HepG2 (cell line): ENCODE measurements at regions not wholly inside any gene's neighbourhood (a gene's known extent, or its start where the extent isn't known, plus 50 kb on each side); places are given as distances from the start of the nearest gene placed in this dataset.

ENCODE experiments used
- ATAC-seq: fragments of 200-7000 bp; cut with Tn5 transposase; 3 replicates; pipeline ENCODE4 v1.9.1; 2020; ENCODE audit warnings: mild to moderate bottlenecking, moderate library complexity
- BruUV-seq: library from RNA; stranded (reverse); fragments of 400-500 nt; replicated peaks from 2 replicates; lab custom pipeline; 2021; lab: Mats Ljungman, UMichigan
- CTCF ChIA-PET: fragments of 300-600 bp; formaldehyde crosslinking; extraction: SDS; loops from one replicate; lab custom pipeline; 2021; ENCODE audit warnings: low total read pairs, inconsistent platforms, low intra/inter-chr PET ratio; lab: Yijun Ruan, JAX
- POLR2A ChIA-PET: fragments of 350-600 bp; sonication (Branson Sonifier 250); formaldehyde crosslinking; loops from one replicate; lab custom pipeline; 2020; ENCODE audit warnings: antibody characterized with exemption, inconsistent platforms; lab: Yijun Ruan, JAX
- DNase-seq: peaks from one replicate; pipeline ENCODE4 v3.0.0-alpha.2; 2015; ENCODE audit warnings: low spot score
- FAIRE-seq: peaks from 3 replicates; lab custom pipeline; 2011; peaks lifted over from hg19 to GRCh38; lab: Jason Lieb, UNC
- H2AFZ ChIP-seq: one replicate; pipeline ENCODE4 v1.6.1; 2011; ENCODE audit warnings: low read length, inconsistent platforms
- H3K27ac ChIP-seq: fragments of 300-600 bp; 3 replicates; pipeline ENCODE4 v1.8.0; 2011; ENCODE audit warnings: mixed run types, mild to moderate bottlenecking, mixed read lengths, low read length, inconsistent platforms; ENCODE audit not compliant: insufficient read depth; ENCODE audit errors: extremely low read length
- H3K27me3 ChIP-seq, 2 experiments: fragments of 200-600 bp in 1 of 2; 2 replicates in 1 of 2; 3 replicates in 1 of 2; pipeline versions ENCODE4 v1.6.0 to v1.8.0; 2011; ENCODE audit warnings: low read length in 2 of 2, mild to moderate bottlenecking in 2 of 2, moderate library complexity in 2 of 2, inconsistent platforms in 1 of 2; ENCODE audit not compliant: insufficient read depth in 2 of 2, control insufficient read depth in 1 of 2
- H3K36me3 ChIP-seq, 2 experiments: fragments of 200-600 bp in 1 of 2; replicated peaks in 1 of 2; 2 replicates in 1 of 2; 3 replicates in 1 of 2; pipeline versions ENCODE4 v1.5.1 to v1.8.0; 2011; ENCODE audit warnings: low read length in 2 of 2, inconsistent platforms in 1 of 2; ENCODE audit not compliant: insufficient read depth in 2 of 2, control insufficient read depth in 1 of 2
- H3K4me1 ChIP-seq: 2 replicates; pipeline ENCODE4 v1.5.1; 2012; ENCODE audit warnings: low read length, inconsistent platforms; ENCODE audit not compliant: insufficient read depth
- H3K4me2 ChIP-seq: 2 replicates; pipeline ENCODE4 v1.6.0; 2011; ENCODE audit warnings: low read depth, low read length, inconsistent platforms
- H3K4me3 ChIP-seq, 3 experiments: fragments of 200-600 bp in 1 of 3; sonication (generic), shearing (Covaris generic) in 1 of 3; replicated peaks in 1 of 3; 2 replicates each; pipeline ENCODE4 v1.5.1; 2011 to 2016; ENCODE audit warnings: low read length in 3 of 3, inconsistent platforms in 2 of 3, low read depth in 2 of 3, mild to moderate bottlenecking in 2 of 3, control low read depth in 1 of 3, mixed read lengths in 1 of 3; ENCODE audit not compliant: insufficient read depth in 1 of 3
- H3K79me2 ChIP-seq: one replicate; pipeline ENCODE4 v1.6.1; 2011; ENCODE audit warnings: low read length, inconsistent platforms; ENCODE audit not compliant: insufficient read depth
- H3K9ac ChIP-seq: 2 replicates; pipeline ENCODE4 v1.6.0; 2011; ENCODE audit warnings: mild to moderate bottlenecking, low read depth, low read length, inconsistent platforms; ENCODE audit not compliant: insufficient read depth
- H3K9me3 ChIP-seq: 2 replicates; pipeline ENCODE4 v1.5.1; 2012; ENCODE audit warnings: mild to moderate bottlenecking, low read length
- H4K20me1 ChIP-seq: 2 replicates; pipeline ENCODE4 v1.6.0; 2011; ENCODE audit warnings: inconsistent platforms, mild to moderate bottlenecking, low read length, moderate library complexity; ENCODE audit not compliant: insufficient read depth
- DMAP1 ChIP-seq: IDR thresholded peaks from 2 replicates; pipeline ENCODE4 v1.6.1; 2016
- NCOR1 ChIP-seq: fragments of 200-600 bp; sonication (generic); IDR thresholded peaks from 2 replicates; pipeline ENCODE4 v1.7.0; 2017; ENCODE audit warnings: antibody characterized with exemption, low read length, borderline replicate concordance
- SIN3A ChIP-seq: IDR thresholded peaks from 2 replicates; pipeline ENCODE4 v1.6.1; 2011; ENCODE audit warnings: low read depth, mild to moderate bottlenecking, control low read depth, low read length, borderline replicate concordance
- TRIM24 ChIP-seq: sonication (generic); formaldehyde crosslinking; IDR thresholded peaks from 2 replicates; pipeline ENCODE4 v1.8.0; 2022; ENCODE audit warnings: mild to moderate bottlenecking, missing genetic modification reagents
- ZNF10 ChIP-seq: sonication (generic); formaldehyde crosslinking; IDR thresholded peaks from 2 replicates; pipeline ENCODE4 v1.4.0; 2020; ENCODE audit warnings: mild to moderate bottlenecking, low read depth, missing genetic modification reagents, borderline replicate concordance
- WGBS: methylation state at CpG from one replicate; pipeline ENCODE4 v1.1.6; 2017; ENCODE audit warnings: low lambda C conversion rate; 5-methylcytosine and 5-hydroxymethylcytosine counted together
- in situ Hi-C: cut with HindIII; loops from 2 replicates; pipeline ENCODE4 v1.10.0; 2017; ENCODE audit warnings: low pct_unique_long_range_greater_than_20kb; ENCODE audit not compliant: extremely low pct_ligation_motif_present
- intact Hi-C: fragments of 100-400 bp; cut with micrococcal nuclease; formaldehyde crosslinking; loops from one replicate; pipeline ENCODE4 v1.10.0; 2022; ENCODE audit not compliant: unreplicated experiment
- TF ChIP-seq, protein P1 (sequence below): sonication (generic); formaldehyde crosslinking; IDR thresholded peaks from 2 replicates; pipeline ENCODE4 v1.9.0; 2022; ENCODE audit warnings: missing genetic modification reagents, mild to moderate bottlenecking, borderline replicate concordance
- TF ChIP-seq, protein P2 (sequence below): sonication (generic); formaldehyde crosslinking; IDR thresholded peaks from 2 replicates; pipeline ENCODE4 v1.4.0; 2020; ENCODE audit warnings: missing genetic modification reagents, borderline replicate concordance

DNA sequence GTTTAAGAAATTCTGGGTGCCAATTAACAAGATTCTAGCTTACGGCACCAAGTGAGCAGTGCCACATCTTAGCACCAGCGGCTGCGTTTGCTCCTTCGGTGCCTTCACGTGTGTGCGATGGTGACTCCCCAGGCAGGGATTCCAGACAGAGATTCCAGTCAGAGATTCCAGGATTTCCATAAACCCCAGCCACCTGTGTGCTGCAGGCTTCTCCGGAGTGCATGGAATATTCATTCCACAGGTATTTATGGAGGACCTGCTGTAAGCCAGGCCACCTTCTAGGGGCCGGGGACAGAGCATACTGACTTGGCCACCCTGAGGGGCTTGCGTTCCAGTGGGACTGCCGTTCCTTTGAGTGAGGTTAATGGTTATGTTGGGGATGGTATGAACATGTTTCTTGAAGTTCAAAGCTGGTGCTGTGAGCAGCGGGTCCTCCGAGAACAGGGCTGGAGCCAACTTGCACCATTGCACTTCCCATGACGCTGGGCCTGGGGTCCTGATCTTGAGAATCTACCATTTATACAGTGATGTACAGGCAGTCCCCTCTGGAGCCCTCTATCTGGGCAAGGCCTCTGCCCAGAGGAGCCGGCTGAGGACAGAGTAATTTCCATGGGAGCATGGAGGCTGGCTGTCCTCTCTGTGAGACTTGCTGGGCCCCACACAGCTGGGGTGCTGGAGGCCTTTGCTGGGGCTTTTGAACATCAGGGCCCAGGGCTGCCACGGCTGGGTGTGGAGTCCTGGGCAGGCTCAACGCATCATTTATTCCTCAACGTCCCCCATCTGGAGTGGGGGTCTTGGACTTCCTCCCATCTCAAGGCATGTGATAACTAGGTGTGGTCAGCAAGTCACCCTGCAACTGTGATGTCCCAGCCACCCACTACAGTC lies 58.8 kb upstream of the AJAP1 start (continued):
- TF ChIP-seq, protein P1, sequence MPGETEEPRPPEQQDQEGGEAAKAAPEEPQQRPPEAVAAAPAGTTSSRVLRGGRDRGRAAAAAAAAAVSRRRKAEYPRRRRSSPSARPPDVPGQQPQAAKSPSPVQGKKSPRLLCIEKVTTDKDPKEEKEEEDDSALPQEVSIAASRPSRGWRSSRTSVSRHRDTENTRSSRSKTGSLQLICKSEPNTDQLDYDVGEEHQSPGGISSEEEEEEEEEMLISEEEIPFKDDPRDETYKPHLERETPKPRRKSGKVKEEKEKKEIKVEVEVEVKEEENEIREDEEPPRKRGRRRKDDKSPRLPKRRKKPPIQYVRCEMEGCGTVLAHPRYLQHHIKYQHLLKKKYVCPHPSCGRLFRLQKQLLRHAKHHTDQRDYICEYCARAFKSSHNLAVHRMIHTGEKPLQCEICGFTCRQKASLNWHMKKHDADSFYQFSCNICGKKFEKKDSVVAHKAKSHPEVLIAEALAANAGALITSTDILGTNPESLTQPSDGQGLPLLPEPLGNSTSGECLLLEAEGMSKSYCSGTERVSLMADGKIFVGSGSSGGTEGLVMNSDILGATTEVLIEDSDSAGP (CRISPR knock-in tag) = no peak

DNA sequence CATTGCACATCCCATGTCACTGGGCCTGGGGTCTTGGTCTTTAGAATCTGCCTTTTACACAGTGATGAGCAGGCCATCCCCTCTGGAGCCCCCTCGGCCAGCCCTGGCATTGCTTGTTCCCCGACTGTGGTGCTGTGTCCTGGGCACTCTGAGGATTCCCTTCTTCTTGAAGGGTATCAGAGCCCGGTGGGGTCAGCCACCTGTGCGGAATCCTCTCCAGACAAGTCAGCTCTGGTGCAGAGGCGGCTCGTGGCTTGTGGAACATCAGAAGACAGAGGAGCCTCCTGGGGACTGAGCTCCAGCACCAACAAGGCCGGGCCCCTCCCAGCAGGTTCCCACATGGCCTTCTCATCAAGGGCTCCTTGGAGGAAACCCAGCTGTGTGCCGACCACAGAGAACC lies 57.9 kb upstream of the AJAP1 start:
- 0% methylated on average over 2 of the region's 8 CpGs for WGBS
- H4K20me1 ChIP-seq = no peaks in the 10 kb centered on the region
- H3K79me2 ChIP-seq = no peaks in the 10 kb centered on the region
- ChIA-PET CTCF (no interaction called here), POLR2A (no interaction called here)
- intact Hi-C loops (loop anchor here (10.0 kb wide), 1 partner anchor 422 kb away; no protein-coding TSS in a partner anchor), in situ Hi-C loops (no loop called here)
- no peak overlapping the region for H3K27ac ChIP-seq
- FAIRE-seq = no peak
- no peak for DNase-seq
- H3K4me1 ChIP-seq = no peaks in the 10 kb centered on the region
- H3K36me3 ChIP-seq = no peaks in the 10 kb centered on the region
- no TSS peak for BruUV-seq
- H3K4me3 ChIP-seq = no peak overlapping the region
- H3K9me3 ChIP-seq = no peaks in the 10 kb centered on the region
- no peak for ATAC-seq
- peaks cover 10 to 43% of the 10 kb centered on the region in 2 experiments for H3K27me3 ChIP-seq
- H2AFZ ChIP-seq = no peak overlapping the region
- no peak for TF ChIP-seq DMAP1 (CRISPR knock-in tag)
- TF ChIP-seq ZNF10 (CRISPR knock-in tag) = no peak
- TF ChIP-seq SIN3A = no peak
- TF ChIP-seq NCOR1 = no peak
- TF ChIP-seq, protein P2, sequence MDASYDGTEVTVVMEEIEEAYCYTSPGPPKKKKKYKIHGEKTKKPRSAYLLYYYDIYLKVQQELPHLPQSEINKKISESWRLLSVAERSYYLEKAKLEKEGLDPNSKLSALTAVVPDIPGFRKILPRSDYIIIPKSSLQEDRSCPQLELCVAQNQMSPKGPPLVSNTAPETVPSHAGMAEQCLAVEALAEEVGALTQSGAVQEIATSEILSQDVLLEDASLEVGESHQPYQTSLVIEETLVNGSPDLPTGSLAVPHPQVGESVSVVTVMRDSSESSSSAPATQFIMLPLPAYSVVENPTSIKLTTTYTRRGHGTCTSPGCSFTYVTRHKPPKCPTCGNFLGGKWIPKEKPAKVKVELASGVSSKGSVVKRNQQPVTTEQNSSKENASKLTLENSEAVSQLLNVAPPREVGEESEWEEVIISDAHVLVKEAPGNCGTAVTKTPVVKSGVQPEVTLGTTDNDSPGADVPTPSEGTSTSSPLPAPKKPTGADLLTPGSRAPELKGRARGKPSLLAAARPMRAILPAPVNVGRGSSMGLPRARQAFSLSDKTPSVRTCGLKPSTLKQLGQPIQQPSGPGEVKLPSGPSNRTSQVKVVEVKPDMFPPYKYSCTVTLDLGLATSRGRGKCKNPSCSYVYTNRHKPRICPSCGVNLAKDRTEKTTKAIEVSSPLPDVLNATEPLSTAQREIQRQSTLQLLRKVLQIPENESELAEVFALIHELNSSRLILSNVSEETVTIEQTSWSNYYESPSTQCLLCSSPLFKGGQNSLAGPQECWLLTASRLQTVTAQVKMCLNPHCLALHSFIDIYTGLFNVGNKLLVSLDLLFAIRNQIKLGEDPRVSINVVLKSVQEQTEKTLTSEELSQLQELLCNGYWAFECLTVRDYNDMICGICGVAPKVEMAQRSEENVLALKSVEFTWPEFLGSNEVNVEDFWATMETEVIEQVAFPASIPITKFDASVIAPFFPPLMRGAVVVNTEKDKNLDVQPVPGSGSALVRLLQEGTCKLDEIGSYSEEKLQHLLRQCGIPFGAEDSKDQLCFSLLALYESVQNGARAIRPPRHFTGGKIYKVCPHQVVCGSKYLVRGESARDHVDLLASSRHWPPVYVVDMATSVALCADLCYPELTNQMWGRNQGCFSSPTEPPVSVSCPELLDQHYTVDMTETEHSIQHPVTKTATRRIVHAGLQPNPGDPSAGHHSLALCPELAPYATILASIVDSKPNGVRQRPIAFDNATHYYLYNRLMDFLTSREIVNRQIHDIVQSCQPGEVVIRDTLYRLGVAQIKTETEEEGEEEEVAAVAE (CRISPR knock-in tag) = no peak
- no peak for TF ChIP-seq TRIM24 (CRISPR knock-in tag)
- H3K4me2 ChIP-seq = no peak overlapping the region
- no peak overlapping the region for H3K9ac ChIP-seq
